Endothelial cell of umbilical vein (primary cell): ENCODE measurements at regions not wholly inside any gene's neighbourhood (a gene's known extent, or its start where the extent isn't known, plus 50 kb on each side); places are given as distances from the start of the nearest gene placed in this dataset.

Experiments used
- BruUV-seq: library from RNA; stranded (reverse); fragments of 400-500 nt; replicated peaks from 2 replicates; lab custom pipeline; 2021; lab: Mats Ljungman, UMichigan
- CTCF ChIA-PET: fragments of 300-600, 350-600 bp; sonication (Branson Sonifier 250); formaldehyde crosslinking; loops from one replicate; lab custom pipeline; 2021; ENCODE audit warnings: antibody characterized with exemption, inconsistent platforms; lab: Charles Lee
- POLR2A ChIA-PET: fragments of 300-600, 350-600 bp; sonication (Branson Sonifier 250); formaldehyde crosslinking; loops from one replicate; lab custom pipeline; 2021; ENCODE audit warnings: antibody characterized with exemption, inconsistent platforms; lab: Charles Lee
- DNase-seq: peaks from one replicate; pipeline ENCODE4 v3.0.0-alpha.2; 2011; ENCODE audit warnings: low read depth, low spot score
- FAIRE-seq: peaks from 2 replicates; lab custom pipeline; 2011; peaks lifted over from hg19 to GRCh38; lab: Jason Lieb, UNC
- H2AFZ ChIP-seq: 2 replicates; pipeline ENCODE4 v1.6.0; 2012; ENCODE audit warnings: low read depth, low read length, control low read depth, inconsistent platforms
- H3K27ac ChIP-seq: 2 replicates; pipeline ENCODE4 v1.5.1; 2011; ENCODE audit warnings: low read depth, mild to moderate bottlenecking, control low read depth, low read length, moderate library complexity; ENCODE audit not compliant: insufficient read depth
- H3K27me3 ChIP-seq, 2 experiments: 2 replicates each; pipeline versions ENCODE4 v1.6.0 to v1.6.1; 2011; ENCODE audit warnings: low read length in 2 of 2, mixed read lengths in 1 of 2; ENCODE audit not compliant: control insufficient read depth in 2 of 2, insufficient read depth in 2 of 2
- H3K36me3 ChIP-seq, 2 experiments: 2 replicates in 1 of 2; 3 replicates in 1 of 2; pipeline ENCODE4 v1.5.1; 2011; ENCODE audit warnings: low read length in 2 of 2, mild to moderate bottlenecking in 1 of 2, moderate library complexity in 1 of 2; ENCODE audit not compliant: control insufficient read depth in 2 of 2, insufficient read depth in 2 of 2; ENCODE audit errors: extremely low read depth in 1 of 2
- H3K4me1 ChIP-seq: 3 replicates; pipeline ENCODE4 v1.5.1; 2011; ENCODE audit warnings: mild to moderate bottlenecking, low read length; ENCODE audit not compliant: control insufficient read depth, insufficient read depth; ENCODE audit errors: extremely low read depth
- H3K4me2 ChIP-seq: 2 replicates; pipeline ENCODE4 v1.6.1; 2011; ENCODE audit warnings: low read length, control low read depth, mixed read lengths; ENCODE audit not compliant: insufficient read depth
- H3K4me3 ChIP-seq, 3 experiments: fragments of 200-600 bp in 1 of 3; sonication (generic), shearing (Covaris generic) in 1 of 3; replicated peaks in 1 of 3; 2 replicates each; pipeline ENCODE4 v1.5.1; 2011 to 2016; ENCODE audit warnings: control low read depth in 3 of 3, low read length in 3 of 3, mild to moderate bottlenecking in 2 of 3, inconsistent platforms in 1 of 3, low read depth in 1 of 3, moderate library complexity in 1 of 3; ENCODE audit not compliant: insufficient read depth in 1 of 3
- H3K79me2 ChIP-seq: 2 replicates; pipeline ENCODE4 v1.6.0; 2012; ENCODE audit warnings: low read length, inconsistent platforms; ENCODE audit not compliant: control insufficient read depth, insufficient read depth
- H3K9ac ChIP-seq: replicated peaks from 2 replicates; pipeline ENCODE3; 2011; ENCODE audit warnings: low read length, control low read depth; ENCODE audit not compliant: insufficient read depth; ENCODE audit errors: extremely low read depth
- H3K9me1 ChIP-seq: replicated peaks from 3 replicates; pipeline ENCODE4 v1.6.0; 2011; ENCODE audit warnings: mild to moderate bottlenecking, low read length; ENCODE audit not compliant: control insufficient read depth, insufficient read depth; ENCODE audit errors: extremely low read depth
- H3K9me3 ChIP-seq: replicated peaks from 2 replicates; pipeline ENCODE4 v1.5.1; 2012; ENCODE audit warnings: low read length, inconsistent platforms; ENCODE audit not compliant: control insufficient read depth, insufficient read depth
- H4K20me1 ChIP-seq: replicated peaks from 2 replicates; pipeline ENCODE3; 2011; ENCODE audit warnings: mild to moderate bottlenecking, low read length; ENCODE audit not compliant: control insufficient read depth, insufficient read depth; ENCODE audit errors: extremely low read depth
- CTCF ChIP-seq, 2 donors: IDR thresholded peaks; 1 replicate in 1 of 2; 2 replicates in 1 of 2; pipeline ENCODE4 v1.5.1; 2011; ENCODE audit warnings: low read length in 2 of 2, mild to moderate bottlenecking in 2 of 2, moderate library complexity in 2 of 2, control low read depth in 1 of 2, inconsistent platforms in 1 of 2, low read depth in 1 of 2; ENCODE audit not compliant: insufficient read depth in 1 of 2; ENCODE audit errors: extremely low read depth in 1 of 2
- EZH2 ChIP-seq: IDR thresholded peaks from 2 replicates; pipeline ENCODE4 v1.6.1; 2012; ENCODE audit warnings: borderline replicate concordance, low read depth, mild to moderate bottlenecking, moderate library complexity, low read length, inconsistent platforms; ENCODE audit not compliant: severe bottlenecking
- FOS ChIP-seq: IDR thresholded peaks from 2 replicates; pipeline ENCODE4 v1.6.1; 2011; ENCODE audit warnings: mild to moderate bottlenecking, low read length, moderate library complexity, borderline replicate concordance; ENCODE audit not compliant: insufficient read depth
- GATA2 ChIP-seq: IDR thresholded peaks from 2 replicates; pipeline ENCODE4 v1.7.0; 2011; ENCODE audit warnings: low read depth, mild to moderate bottlenecking, moderate library complexity, mixed read lengths, low read length; ENCODE audit not compliant: insufficient read length, insufficient read depth
- JUN ChIP-seq: IDR thresholded peaks from 2 replicates; pipeline ENCODE4 v1.6.1; 2011; ENCODE audit warnings: borderline replicate concordance, low read depth; ENCODE audit not compliant: insufficient read length, insufficient read depth
- MAX ChIP-seq: IDR thresholded peaks from 2 replicates; pipeline ENCODE4 v1.6.1; 2011; ENCODE audit not compliant: insufficient read depth, insufficient read length
- MYC ChIP-seq: IDR thresholded peaks from one replicate; pipeline ENCODE4 v1.6.1; 2011; ENCODE audit warnings: mild to moderate bottlenecking, low read depth, low read length
- POLR2A ChIP-seq: IDR thresholded peaks from 2 replicates; pipeline ENCODE4 v1.6.1; 2012; ENCODE audit warnings: low read depth, mild to moderate bottlenecking, control low read depth, low read length
- POLR2AphosphoS5 ChIP-seq: IDR thresholded peaks from 2 replicates; pipeline ENCODE4 v1.6.1; 2012; ENCODE audit warnings: low read depth, mild to moderate bottlenecking, control low read depth, low read length, moderate library complexity; ENCODE audit not compliant: insufficient read depth
- dilution Hi-C: fragments of 300-500 bp; cut with MboI; formaldehyde crosslinking; loops from one replicate; pipeline ENCODE4 v1.15.0; 2019; ENCODE audit warnings: low sequenced_read_pairs; ENCODE audit not compliant: extremely low pct_ligation_motif_present
- intact Hi-C: fragments of 100-400 bp; cut with micrococcal nuclease; formaldehyde crosslinking; loops from one replicate; pipeline ENCODE4 v1.10.0; 2022

- no peak overlapping the region for H3K27ac ChIP-seq
- dilution Hi-C loops (no loop called here), intact Hi-C loops (no loop called here)
- H3K79me2 ChIP-seq: no peaks in the 10 kb centered on the region
- no peak overlapping the region for H3K4me3 ChIP-seq
- ChIA-PET CTCF (no interaction called here), POLR2A (no interaction called here)
- no peaks in the 10 kb centered on the region for H3K9me1 ChIP-seq
- FAIRE-seq (no peak), DNase-seq (no peak)
- H3K4me2 ChIP-seq: no peak overlapping the region
- no peak overlapping the region for H2AFZ ChIP-seq
- H3K9me3 ChIP-seq: no peaks in the 10 kb centered on the region
- H3K9ac ChIP-seq: no peak overlapping the region
- no peaks in the 10 kb centered on the region for H3K36me3 ChIP-seq
- no peaks in the 10 kb centered on the region for H3K4me1 ChIP-seq
- H3K27me3 ChIP-seq: no peaks in the 10 kb centered on the region
- H4K20me1 ChIP-seq: no peaks in the 10 kb centered on the region
- BruUV-seq: no TSS peak
- TF ChIP-seq CTCF (IDR thresholded peaks at IDR 0.05; ENCODE audit: extremely low read depth in 1 of 2, insufficient read depth in 1 of 2, low read depth in 1 of 2, low read length in 2 of 2) (no peak), POLR2A (no peak), MYC (no peak), GATA2 (no peak), FOS (no peak), POLR2AphosphoS5 (no peak), JUN (no peak), EZH2 (no peak), MAX (no peak)
Observed at GRCh38 chr14:30015489-30015888, 87.8 kb upstream of the PRKD1 start.
